ENCODE measurements at regions not wholly inside any gene's neighbourhood (a gene's known extent, or its start where the extent isn't known, plus 50 kb on each side); places are given as distances from the start of the nearest gene placed in this dataset.
"Not testable (repeated sequence)": the region's sequence is repeated elsewhere in the genome, so short reads cannot be mapped to it uniquely, and the experiment has no call there.

GRCh38 chr2:11923935-11924334, 177.5 kb downstream of the LPIN1 start:
- no peak for DNase-seq

- no peak for DNase-seq
Measured at GRCh38 chr2:11925295-11926066, 179.0 kb downstream of the LPIN1 start.

- no peak for DNase-seq
Measured at GRCh38 chr2:11930211-11930761, 183.9 kb downstream of the LPIN1 start.

GRCh38 chr2:11932048-11932512, 185.6 kb downstream of the LPIN1 start:
- no peak for DNase-seq

GRCh38 chr2:11932962-11933361, 186.5 kb downstream of the LPIN1 start:
- no peak for DNase-seq

- no peak for DNase-seq
Measured at GRCh38 chr2:11933854-11934253, 187.4 kb downstream of the LPIN1 start.

- no peak for DNase-seq
Measured at GRCh38 chr2:11936761-11937160, 190.3 kb downstream of the LPIN1 start.

- DNase-seq: no peak
Measured at GRCh38 chr2:11938196-11938595, 191.8 kb downstream of the LPIN1 start.

- DNase-seq: no peak
Measured at GRCh38 chr2:11939523-11939922, 193.1 kb downstream of the LPIN1 start.

- no peak for DNase-seq
Measured at GRCh38 chr2:11940121-11940743, 193.8 kb downstream of the LPIN1 start.

GRCh38 chr2:11940799-11941198, 194.4 kb downstream of the LPIN1 start:
- DNase-seq: no peak

GRCh38 chr2:11941201-11942177, 195.1 kb downstream of the LPIN1 start:
- no peak for DNase-seq

GRCh38 chr2:11942178-11942569, 195.7 kb downstream of the LPIN1 start:
- DNase-seq: no peak

- DNase-seq: no peak
Measured at GRCh38 chr2:11944311-11944710, 197.9 kb downstream of the LPIN1 start.

GRCh38 chr2:11945139-11946126, 199.0 kb downstream of the LPIN1 start:
- no peak for DNase-seq

GRCh38 chr2:11947956-11948355, 201.5 kb downstream of the LPIN1 start:
- no peak for DNase-seq

- no peak for DNase-seq
Measured at GRCh38 chr2:11949732-11950523, 203.5 kb downstream of the LPIN1 start.

GRCh38 chr2:11950896-11951295, 204.5 kb downstream of the LPIN1 start:
- DNase-seq: no peak

- DNase-seq: not testable (repeated sequence)
Measured at GRCh38 chr2:11951492-11951891, 205.1 kb downstream of the LPIN1 start.

- DNase-seq: no peak
Measured at GRCh38 chr2:11953258-11953657, 206.8 kb downstream of the LPIN1 start.

GRCh38 chr2:11955314-11955713, 208.9 kb downstream of the LPIN1 start:
- DNase-seq: no peak
